DOHH2 (cell line): ENCODE measurements at regions not wholly inside any gene's neighbourhood (a gene's known extent, or its start where the extent isn't known, plus 50 kb on each side); places are given as distances from the start of the nearest gene placed in this dataset.

Source experiments
- H3F3A ChIP-seq: fragments of 200-600 bp; sonication (generic), shearing (Covaris generic); 2 replicates; pipeline ENCODE4 v1.6.0; 2016; ENCODE audit warnings: antibody characterized with exemption, mild to moderate bottlenecking; ENCODE audit not compliant: control insufficient read depth, insufficient read depth
- H3K27ac ChIP-seq: fragments of 200-600 bp; sonication (generic); 2 replicates; pipeline ENCODE4 v1.5.1; 2014; ENCODE audit warnings: low read depth, mild to moderate bottlenecking, low read length, moderate library complexity
- H3K27me3 ChIP-seq: fragments of 200-600 bp; sonication (generic); 2 replicates; pipeline ENCODE4 v1.6.1; 2014; ENCODE audit warnings: mild to moderate bottlenecking, low read length, mixed read lengths; ENCODE audit not compliant: control insufficient read depth
- H3K36me3 ChIP-seq: fragments of 200-600 bp; sonication (generic); 2 replicates; pipeline ENCODE4 v1.6.1; 2014; ENCODE audit warnings: mild to moderate bottlenecking, low read length, moderate library complexity, mixed read lengths; ENCODE audit not compliant: control insufficient read depth
- H3K4me1 ChIP-seq: fragments of 200-600 bp; sonication (generic); 2 replicates; pipeline ENCODE4 v1.6.1; 2014; ENCODE audit warnings: mild to moderate bottlenecking, low read length, mixed read lengths; ENCODE audit not compliant: control insufficient read depth
- H3K4me2 ChIP-seq: fragments of 200-600 bp; sonication (generic); 2 replicates; pipeline ENCODE4 v1.6.0; 2014; ENCODE audit warnings: mild to moderate bottlenecking, low read length, moderate library complexity
- H3K4me3 ChIP-seq: fragments of 200-600 bp; sonication (generic); 2 replicates; pipeline ENCODE4 v1.5.1; 2014; ENCODE audit warnings: mild to moderate bottlenecking, low read length, mixed read lengths
- H3K79me2 ChIP-seq: fragments of 200-600 bp; sonication (generic); 2 replicates; pipeline ENCODE4 v1.6.1; 2014; ENCODE audit warnings: mild to moderate bottlenecking, low read length, mixed read lengths; ENCODE audit not compliant: control insufficient read depth
- H3K9me2 ChIP-seq: fragments of 200-600 bp; sonication (generic); replicated peaks from 2 replicates; pipeline ENCODE4 v1.6.1; 2014; ENCODE audit warnings: mild to moderate bottlenecking, low read length, mixed read lengths; ENCODE audit not compliant: control insufficient read depth
- H3K9me3 ChIP-seq: fragments of 200-600 bp; sonication (generic); 2 replicates; pipeline ENCODE4 v1.6.1; 2014; ENCODE audit warnings: antibody characterized with exemption, low read length, mixed read lengths; ENCODE audit not compliant: control insufficient read depth, insufficient read depth
- H4K20me1 ChIP-seq: fragments of 200-600 bp; sonication (generic); 2 replicates; pipeline ENCODE4 v1.6.0; 2014; ENCODE audit warnings: low read depth, mild to moderate bottlenecking, antibody characterized with exemption, low read length, moderate library complexity; ENCODE audit not compliant: control insufficient read depth, insufficient read depth
- EZH2phosphoT487 ChIP-seq: fragments of 200-600 bp; sonication (generic); IDR thresholded peaks from 2 replicates; pipeline ENCODE4 v1.6.1; 2017; ENCODE audit warnings: borderline replicate concordance, mild to moderate bottlenecking, antibody characterized with exemption, low read length, moderate library complexity, mixed read lengths
- TF ChIP-seq, protein P1 (sequence below): fragments of 200-600 bp; sonication (generic); IDR thresholded peaks from one replicate; pipeline ENCODE4 v1.5.1; 2014; ENCODE audit warnings: antibody characterized with exemption, mild to moderate bottlenecking, low read depth, low read length; ENCODE audit not compliant: poor library complexity, severe bottlenecking

DNA sequence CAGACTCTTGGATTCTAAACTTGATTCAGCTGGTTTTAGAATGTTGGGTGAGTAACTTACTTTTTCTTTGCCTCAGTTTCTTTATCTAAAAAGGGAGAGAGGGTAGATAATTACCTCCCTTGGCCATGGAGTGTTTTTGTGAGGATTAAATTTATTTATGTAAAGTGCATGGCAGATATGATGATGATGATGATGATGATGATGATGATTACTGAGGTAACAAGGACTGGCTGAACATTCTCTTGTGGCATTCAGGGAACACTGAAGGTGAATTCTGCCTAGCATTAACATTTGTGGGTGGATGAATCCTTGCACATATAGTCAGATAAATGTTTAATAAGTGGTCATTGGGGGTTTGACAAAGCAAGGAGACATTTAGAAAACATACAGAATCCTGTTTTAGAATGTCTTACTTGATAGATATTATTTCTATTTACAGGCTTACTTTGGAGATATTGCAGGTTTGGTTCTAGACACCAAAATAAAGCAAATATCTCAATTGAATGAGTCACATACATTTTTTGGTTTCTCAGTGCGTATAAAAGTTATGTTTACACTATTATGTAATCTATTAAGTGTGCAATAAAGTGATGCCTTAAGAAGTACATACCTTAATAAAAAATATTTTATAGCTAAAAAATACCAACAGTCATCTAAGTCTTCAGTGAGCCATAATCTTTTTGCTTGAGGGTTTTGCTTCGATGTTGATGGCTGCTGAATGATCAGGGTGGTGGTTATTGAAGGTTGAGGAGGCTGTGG, 123.2 kb downstream of the SNAPC1 start:
- no peak for TF ChIP-seq EZH2phosphoT487
- TF ChIP-seq, protein P1, sequence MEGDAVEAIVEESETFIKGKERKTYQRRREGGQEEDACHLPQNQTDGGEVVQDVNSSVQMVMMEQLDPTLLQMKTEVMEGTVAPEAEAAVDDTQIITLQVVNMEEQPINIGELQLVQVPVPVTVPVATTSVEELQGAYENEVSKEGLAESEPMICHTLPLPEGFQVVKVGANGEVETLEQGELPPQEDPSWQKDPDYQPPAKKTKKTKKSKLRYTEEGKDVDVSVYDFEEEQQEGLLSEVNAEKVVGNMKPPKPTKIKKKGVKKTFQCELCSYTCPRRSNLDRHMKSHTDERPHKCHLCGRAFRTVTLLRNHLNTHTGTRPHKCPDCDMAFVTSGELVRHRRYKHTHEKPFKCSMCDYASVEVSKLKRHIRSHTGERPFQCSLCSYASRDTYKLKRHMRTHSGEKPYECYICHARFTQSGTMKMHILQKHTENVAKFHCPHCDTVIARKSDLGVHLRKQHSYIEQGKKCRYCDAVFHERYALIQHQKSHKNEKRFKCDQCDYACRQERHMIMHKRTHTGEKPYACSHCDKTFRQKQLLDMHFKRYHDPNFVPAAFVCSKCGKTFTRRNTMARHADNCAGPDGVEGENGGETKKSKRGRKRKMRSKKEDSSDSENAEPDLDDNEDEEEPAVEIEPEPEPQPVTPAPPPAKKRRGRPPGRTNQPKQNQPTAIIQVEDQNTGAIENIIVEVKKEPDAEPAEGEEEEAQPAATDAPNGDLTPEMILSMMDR: no peak
- H3F3A ChIP-seq: no peaks in the 10 kb centered on the region
- H3K36me3 ChIP-seq: no peaks in the 10 kb centered on the region
- H3K9me3 ChIP-seq: 0 out of 2 replicates have a peak, but pooled peaks cover 4% of the 10 kb centered on the region
- peaks cover 15% of the 10 kb centered on the region for H3K4me1 ChIP-seq
- no peak overlapping the region for H3K4me3 ChIP-seq
- H3K27ac ChIP-seq: no peak overlapping the region
- no peaks in the 10 kb centered on the region for H3K27me3 ChIP-seq
- H3K4me2 ChIP-seq: no peak overlapping the region
- no peaks in the 10 kb centered on the region for H3K9me2 ChIP-seq
- no peaks in the 10 kb centered on the region for H3K79me2 ChIP-seq
- no peaks in the 10 kb centered on the region for H4K20me1 ChIP-seq

DNA sequence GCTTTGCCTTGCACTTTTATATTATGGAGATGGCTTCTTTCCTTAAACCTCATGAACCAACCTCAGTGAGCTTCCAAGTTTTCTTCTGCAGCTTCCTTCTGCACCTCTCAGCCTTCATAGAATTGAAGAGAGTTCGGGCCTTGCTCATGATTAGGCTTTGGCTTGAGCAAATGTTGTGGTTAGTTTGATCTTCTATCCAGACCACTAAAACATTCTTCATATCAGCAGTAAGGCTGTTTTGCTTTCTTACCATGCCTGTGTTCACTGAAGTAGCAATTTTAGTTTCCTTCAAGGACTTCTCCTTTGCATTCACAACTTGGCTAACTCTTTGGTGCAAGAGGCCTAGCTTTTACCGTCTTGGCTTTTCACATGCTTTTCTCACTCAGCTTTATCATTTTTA, 125.4 kb downstream of the SNAPC1 start:
- H3K4me1 ChIP-seq: peaks cover 17% of the 10 kb centered on the region
- H3K36me3 ChIP-seq: no peaks in the 10 kb centered on the region
- no peaks in the 10 kb centered on the region for H3F3A ChIP-seq
- H4K20me1 ChIP-seq: no peaks in the 10 kb centered on the region
- TF ChIP-seq, protein P1: no peak
- TF ChIP-seq EZH2phosphoT487: no peak
- no peak overlapping the region for H3K4me3 ChIP-seq
- 0 out of 2 replicates have a peak, but pooled peaks cover 4% of the 10 kb centered on the region for H3K9me3 ChIP-seq
- H3K79me2 ChIP-seq: no peaks in the 10 kb centered on the region
- H3K27me3 ChIP-seq: no peaks in the 10 kb centered on the region
- H3K4me2 ChIP-seq: no peak overlapping the region
- no peak overlapping the region for H3K27ac ChIP-seq
- H3K9me2 ChIP-seq: no peaks in the 10 kb centered on the region

DNA sequence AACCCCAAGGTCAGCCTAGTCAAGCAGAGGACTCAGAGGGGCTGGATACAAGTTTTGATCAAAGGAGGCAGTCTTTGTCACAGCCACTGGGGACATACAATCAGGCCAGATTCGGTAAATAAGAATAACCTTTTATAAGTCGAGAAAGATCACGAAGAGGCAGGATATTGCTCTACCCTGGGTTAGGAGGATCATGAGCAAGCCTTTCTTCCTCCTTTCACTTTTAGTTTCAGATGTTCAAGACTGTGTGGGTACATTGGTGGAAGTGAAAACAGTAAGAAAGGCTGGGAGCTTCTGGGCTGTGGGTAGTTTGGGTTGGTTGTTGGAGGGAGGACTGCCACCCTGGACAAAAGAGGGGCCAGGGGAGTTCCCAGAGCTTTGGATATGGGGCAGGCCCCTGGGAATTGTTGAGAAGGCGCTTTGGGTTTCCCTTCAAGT, 127.7 kb downstream of the SNAPC1 start:
- Histone ChIP-seq H3K4me3 (no peak overlapping the region), H3K9me3 (no peaks in the 10 kb centered on the region), H3K79me2 (no peaks in the 10 kb centered on the region), H3K4me2 (peak overlapping the region; percentile 2; the same call in 1 of the 2 replicates), H3K27ac (no peak overlapping the region), H3K27me3 (no peaks in the 10 kb centered on the region), H3K36me3 (no peaks in the 10 kb centered on the region), H3K9me2 (no peaks in the 10 kb centered on the region), H3K4me1 (peaks cover 19% of the 10 kb centered on the region), H3F3A (no peaks in the 10 kb centered on the region), H4K20me1 (no peaks in the 10 kb centered on the region)
- TF ChIP-seq, protein P1: no peak
- TF ChIP-seq EZH2phosphoT487: no peak
